COLO829 (cell line): ENCODE measurements at regions not wholly inside any gene's neighbourhood (a gene's known extent, or its start where the extent isn't known, plus 50 kb on each side); places are given as distances from the start of the nearest gene placed in this dataset.

Source experiments
- DNase-seq: peaks from one replicate; pipeline ENCODE4 v3.0.0; 2012; ENCODE audit warnings: low spot score

- DNase-seq, result no peak
Measured at GRCh38 chr3:34381243-34381642, 582.8 kb downstream of the PDCD6IP start.

- no peak for DNase-seq
Measured at GRCh38 chr3:34382859-34383258, 584.4 kb downstream of the PDCD6IP start.

GRCh38 chr3:34386309-34386708 lies 587.9 kb downstream of the PDCD6IP start:
- DNase-seq, result no peak

GRCh38 chr3:34387826-34388564 lies 589.6 kb downstream of the PDCD6IP start:
- DNase-seq, result no peak

GRCh38 chr3:34388830-34389229 lies 590.4 kb downstream of the PDCD6IP start:
- DNase-seq, result no peak

GRCh38 chr3:34394978-34395748 lies 596.7 kb downstream of the PDCD6IP start:
- no peak for DNase-seq

GRCh38 chr3:34396288-34396687 lies 597.9 kb downstream of the PDCD6IP start:
- DNase-seq, result no peak

- DNase-seq, result no peak
Measured at GRCh38 chr3:34396956-34397355, 598.5 kb downstream of the PDCD6IP start.

- DNase-seq, result no peak
Measured at GRCh38 chr3:34399401-34399800, 601.0 kb downstream of the PDCD6IP start.

GRCh38 chr3:34405159-34405558 lies 606.7 kb downstream of the PDCD6IP start:
- DNase-seq, result no peak

- DNase-seq, result no peak
Measured at GRCh38 chr3:34407281-34407680, 608.9 kb downstream of the PDCD6IP start.

GRCh38 chr3:34408088-34408487 lies 609.7 kb downstream of the PDCD6IP start:
- DNase-seq, result no peak

GRCh38 chr3:34411596-34411995 lies 613.2 kb downstream of the PDCD6IP start:
- no peak for DNase-seq

- DNase-seq, result no peak
Measured at GRCh38 chr3:34419801-34420200, 621.4 kb downstream of the PDCD6IP start.

GRCh38 chr3:34421762-34422161 lies 623.3 kb downstream of the PDCD6IP start:
- DNase-seq, result no peak

GRCh38 chr3:34439796-34440195 lies 641.4 kb downstream of the PDCD6IP start:
- DNase-seq, result no peak

GRCh38 chr3:34444137-34444536 lies 645.7 kb downstream of the PDCD6IP start:
- no peak for DNase-seq

- DNase-seq, result no peak
Measured at GRCh38 chr3:34449305-34449704, 650.9 kb downstream of the PDCD6IP start.

- DNase-seq, result no peak
Measured at GRCh38 chr3:34463414-34463813, 665.0 kb downstream of the PDCD6IP start.

- no peak for DNase-seq
Measured at GRCh38 chr3:34464646-34465045, 666.2 kb downstream of the PDCD6IP start.

- DNase-seq, result no peak
Measured at GRCh38 chr3:34475851-34476250, 677.4 kb downstream of the PDCD6IP start.

GRCh38 chr3:34483311-34483887 lies 685.0 kb downstream of the PDCD6IP start:
- DNase-seq, result no peak

- DNase-seq, result no peak
Measured at GRCh38 chr3:34504366-34504765, 705.9 kb downstream of the PDCD6IP start.
